Nephron progenitor cell (in vitro differentiated cells): ENCODE measurements at regions not wholly inside any gene's neighbourhood (a gene's known extent, or its start where the extent isn't known, plus 50 kb on each side); places are given as distances from the start of the nearest gene placed in this dataset.

ENCODE experiments used
- DNase-seq: peaks from one replicate; pipeline ENCODE4 v3.0.0; 2021
- H3K27ac Mint-ChIP-seq: 2 replicates; pipeline ENCODE4 v1.8.0; 2021; ENCODE audit warnings: mild to moderate bottlenecking, moderate library complexity, mixed read lengths
- H3K27me3 Mint-ChIP-seq: 2 replicates; pipeline ENCODE4 v1.8.0; 2021; ENCODE audit warnings: mild to moderate bottlenecking, low read depth, mixed read lengths; ENCODE audit not compliant: poor library complexity
- H3K36me3 Mint-ChIP-seq: 2 replicates; pipeline ENCODE4 v1.8.0; 2021; ENCODE audit warnings: low read depth, mixed read lengths
- H3K4me1 Mint-ChIP-seq: 2 replicates; pipeline ENCODE4 v1.8.0; 2021; ENCODE audit warnings: mixed read lengths
- H3K4me3 Mint-ChIP-seq: 2 replicates; pipeline ENCODE4 v1.8.0; 2021; ENCODE audit warnings: mild to moderate bottlenecking, moderate library complexity, mixed read lengths
- H3K9me3 Mint-ChIP-seq: 2 replicates; pipeline ENCODE4 v1.8.0; 2021; ENCODE audit warnings: mild to moderate bottlenecking, moderate library complexity, mixed read lengths
- TF ChIP-seq, protein P1 (sequence below): fragments of 200-600 bp; sonication (generic); IDR thresholded peaks from 2 replicates; pipeline ENCODE4 v1.5.0; 2021; ENCODE audit warnings: antibody characterized with exemption

DNA sequence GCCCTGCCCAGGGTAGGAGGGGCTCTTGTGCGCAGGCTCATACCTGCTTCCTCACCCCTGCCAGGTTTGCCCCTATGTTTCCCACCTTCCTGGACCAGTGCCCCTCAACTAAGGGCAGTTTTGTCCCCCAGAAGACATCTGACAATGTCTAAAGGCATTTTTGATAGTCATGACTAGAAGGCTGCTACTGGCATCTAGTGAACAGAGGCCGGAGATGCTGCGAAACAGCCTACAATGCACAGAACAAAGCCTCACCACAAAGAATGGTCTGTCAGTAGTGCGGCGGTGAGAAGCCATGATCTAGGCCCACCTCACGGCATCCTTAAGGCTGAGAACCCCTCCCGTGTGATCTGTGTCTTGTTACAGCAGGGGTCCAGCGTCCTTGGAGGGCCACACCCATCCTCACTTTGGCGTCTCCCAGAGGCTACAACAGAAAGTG is 96.0 kb downstream of the TMEM17 start:
- DNase-seq, result no peak
- H3K27ac Mint-ChIP-seq, result no peak overlapping the region

DNA sequence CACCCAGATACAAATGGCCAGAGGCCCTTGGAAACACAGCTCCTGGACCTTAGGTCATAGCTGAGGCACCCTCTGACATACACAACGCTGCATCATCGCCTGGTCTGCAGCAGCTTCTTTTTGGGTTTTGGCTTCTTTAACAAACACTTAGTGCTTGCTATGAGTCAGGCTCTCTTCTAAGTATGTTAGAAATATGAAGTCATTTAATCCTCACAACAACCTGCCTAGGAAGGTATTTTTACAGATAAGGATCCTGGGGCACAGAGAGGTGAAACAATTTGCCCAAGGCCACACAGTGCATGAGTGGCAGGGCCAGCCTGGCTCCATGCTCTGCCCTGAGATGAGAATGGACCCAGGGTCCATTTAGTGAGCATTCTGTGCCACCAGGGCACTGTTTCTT is 96.6 kb downstream of the TMEM17 start:
- Mint-ChIP-seq H3K9me3 (no peaks in the 10 kb centered on the region), H3K4me1 (peaks cover 54% of the 10 kb centered on the region), H3K27ac (no peak overlapping the region), H3K4me3 (no peak overlapping the region), H3K27me3 (peaks cover 5% of the 10 kb centered on the region), H3K36me3 (no peaks in the 10 kb centered on the region)
- DNase-seq, result no peak
- TF ChIP-seq, protein P1, sequence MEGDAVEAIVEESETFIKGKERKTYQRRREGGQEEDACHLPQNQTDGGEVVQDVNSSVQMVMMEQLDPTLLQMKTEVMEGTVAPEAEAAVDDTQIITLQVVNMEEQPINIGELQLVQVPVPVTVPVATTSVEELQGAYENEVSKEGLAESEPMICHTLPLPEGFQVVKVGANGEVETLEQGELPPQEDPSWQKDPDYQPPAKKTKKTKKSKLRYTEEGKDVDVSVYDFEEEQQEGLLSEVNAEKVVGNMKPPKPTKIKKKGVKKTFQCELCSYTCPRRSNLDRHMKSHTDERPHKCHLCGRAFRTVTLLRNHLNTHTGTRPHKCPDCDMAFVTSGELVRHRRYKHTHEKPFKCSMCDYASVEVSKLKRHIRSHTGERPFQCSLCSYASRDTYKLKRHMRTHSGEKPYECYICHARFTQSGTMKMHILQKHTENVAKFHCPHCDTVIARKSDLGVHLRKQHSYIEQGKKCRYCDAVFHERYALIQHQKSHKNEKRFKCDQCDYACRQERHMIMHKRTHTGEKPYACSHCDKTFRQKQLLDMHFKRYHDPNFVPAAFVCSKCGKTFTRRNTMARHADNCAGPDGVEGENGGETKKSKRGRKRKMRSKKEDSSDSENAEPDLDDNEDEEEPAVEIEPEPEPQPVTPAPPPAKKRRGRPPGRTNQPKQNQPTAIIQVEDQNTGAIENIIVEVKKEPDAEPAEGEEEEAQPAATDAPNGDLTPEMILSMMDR, result no peak

More for the DNA sequence above, 96.0 kb downstream of the TMEM17 start:
- Mint-ChIP-seq H3K4me1 (peaks cover 54% of the 10 kb centered on the region), H3K4me3 (no peak overlapping the region), H3K36me3 (no peaks in the 10 kb centered on the region), H3K27me3 (peaks cover 5% of the 10 kb centered on the region), H3K9me3 (no peaks in the 10 kb centered on the region)
- TF ChIP-seq, protein P1, result no peak

DNA sequence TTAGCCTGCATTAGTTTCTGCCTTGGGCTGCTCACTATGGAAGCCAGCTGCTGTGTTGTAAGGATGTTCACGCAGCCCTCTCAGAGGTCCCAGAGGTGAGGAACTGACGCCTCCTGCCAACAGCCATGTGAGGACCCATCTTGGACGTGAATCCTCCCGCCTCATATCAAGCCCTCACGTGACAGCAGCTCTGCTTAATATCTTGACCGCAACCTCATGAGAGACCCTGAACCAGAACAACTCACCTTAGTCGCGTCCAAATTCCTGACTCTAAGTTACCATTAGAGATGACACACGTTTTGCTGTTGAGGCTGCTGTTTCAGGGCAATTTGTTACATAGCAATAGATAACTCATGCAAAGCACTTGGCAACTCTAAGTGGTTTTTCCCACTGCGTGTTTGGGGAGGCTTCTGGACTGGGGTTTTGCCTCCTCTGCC is 97.7 kb downstream of the TMEM17 start:
- H3K9me3 Mint-ChIP-seq, result no peaks in the 10 kb centered on the region
- TF ChIP-seq, protein P1, result no peak
- no peak overlapping the region for H3K4me3 Mint-ChIP-seq
- no peak for DNase-seq
- no peak overlapping the region for H3K27ac Mint-ChIP-seq
- H3K36me3 Mint-ChIP-seq, result no peaks in the 10 kb centered on the region
- H3K4me1 Mint-ChIP-seq, result peaks cover 54% of the 10 kb centered on the region
- peaks cover 5% of the 10 kb centered on the region for H3K27me3 Mint-ChIP-seq

GRCh38 chr2:62407838-62408237 is 98.2 kb downstream of the TMEM17 start:
- DNase-seq, result no peak
- H3K4me3 Mint-ChIP-seq, result no peak overlapping the region
- TF ChIP-seq, protein P1, result no peak
- no peaks in the 10 kb centered on the region for H3K36me3 Mint-ChIP-seq
- H3K9me3 Mint-ChIP-seq, result no peaks in the 10 kb centered on the region
- no peak overlapping the region for H3K27ac Mint-ChIP-seq
- H3K4me1 Mint-ChIP-seq, result peaks cover 54% of the 10 kb centered on the region
- peaks cover 5% of the 10 kb centered on the region for H3K27me3 Mint-ChIP-seq

GRCh38 chr2:62407401-62407800 is 98.6 kb downstream of the TMEM17 start:
- H3K27me3 Mint-ChIP-seq, result peaks cover 5% of the 10 kb centered on the region
- TF ChIP-seq, protein P1, result no peak
- no peaks in the 10 kb centered on the region for H3K36me3 Mint-ChIP-seq
- DNase-seq, result no peak
- no peaks in the 10 kb centered on the region for H3K9me3 Mint-ChIP-seq
- no peak overlapping the region for H3K27ac Mint-ChIP-seq
- H3K4me3 Mint-ChIP-seq, result no peak overlapping the region
- H3K4me1 Mint-ChIP-seq, result peaks cover 54% of the 10 kb centered on the region

GRCh38 chr2:62406573-62407043 is 99.4 kb downstream of the TMEM17 start:
- peaks cover 5% of the 10 kb centered on the region for H3K27me3 Mint-ChIP-seq
- no peaks in the 10 kb centered on the region for H3K36me3 Mint-ChIP-seq
- peaks cover 5% of the 10 kb centered on the region for H3K9me3 Mint-ChIP-seq
- H3K4me3 Mint-ChIP-seq, result no peak overlapping the region
- TF ChIP-seq, protein P1, result no peak
- H3K27ac Mint-ChIP-seq, result no peak overlapping the region
- DNase-seq, result no peak
- H3K4me1 Mint-ChIP-seq, result peaks cover 46% of the 10 kb centered on the region
